ENCODE measurements at regions not wholly inside any gene's neighbourhood (a gene's known extent, or its start where the extent isn't known, plus 50 kb on each side); places are given as distances from the start of the nearest gene placed in this dataset.
"Not testable (repeated sequence)": the region's sequence is repeated elsewhere in the genome, so short reads cannot be mapped to it uniquely, and the experiment has no call there.

DNA sequence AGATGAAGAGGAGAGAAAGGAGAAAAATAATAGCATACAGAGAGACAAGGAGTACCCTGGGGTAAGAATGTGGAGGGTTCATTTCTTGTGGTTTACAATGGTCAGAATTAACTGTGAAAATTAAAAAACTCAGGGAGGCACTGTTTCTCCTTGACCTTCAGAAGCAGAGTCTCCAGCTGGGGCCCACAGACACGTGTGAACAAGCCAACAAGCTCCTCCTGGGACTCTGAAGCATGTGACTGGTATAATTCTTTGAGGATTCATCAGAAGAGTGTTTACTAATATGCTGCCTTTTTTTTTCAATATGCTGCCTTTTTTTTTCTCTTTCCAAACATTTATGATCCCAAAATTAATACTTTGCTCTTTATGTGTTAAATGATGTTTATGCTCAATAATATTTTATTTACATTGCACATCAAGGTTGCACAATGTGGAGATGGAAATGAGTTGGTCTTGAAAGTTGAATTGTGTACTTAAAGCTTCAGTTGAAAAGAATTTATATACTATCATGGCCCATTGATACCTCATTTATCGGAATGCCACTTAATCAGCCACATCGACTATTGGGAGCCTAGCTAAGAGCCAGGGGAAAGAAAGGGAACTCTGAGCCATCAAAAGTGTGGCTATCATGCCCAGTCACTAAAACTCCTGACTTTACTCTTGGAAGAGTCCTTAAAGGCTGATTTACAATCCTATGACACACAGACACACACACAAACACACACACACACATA is 134.7 kb upstream of the RHOBTB1 start:
- DNase-seq, result no peak

- DNase-seq, result no peak
These were observed 132.7 kb upstream of the RHOBTB1 start for GRCh38 chr10:61076572-61077114.

GRCh38 chr10:61073391-61073790 is 129.4 kb upstream of the RHOBTB1 start:
- no peak for DNase-seq

DNA sequence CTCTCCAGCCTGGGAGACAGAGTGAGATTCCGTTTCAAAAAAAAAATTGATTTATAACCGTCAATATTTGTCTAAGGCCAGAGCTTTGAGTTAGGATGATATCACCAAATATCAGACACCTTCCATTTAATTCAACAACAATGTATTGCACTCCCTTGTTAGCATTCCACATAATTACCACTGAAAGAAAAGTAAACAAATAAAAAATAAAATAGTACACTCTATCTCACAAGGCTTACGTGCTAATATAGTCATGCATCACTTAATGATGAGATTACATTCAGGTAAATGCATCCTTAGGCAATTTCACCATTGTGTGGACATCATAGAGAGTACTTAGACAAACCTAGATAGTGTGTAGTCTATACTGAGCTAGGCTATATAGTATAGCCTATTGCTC is 127.6 kb upstream of the RHOBTB1 start:
- DNase-seq, result no peak

- no peak for DNase-seq
These were observed 124.5 kb upstream of the RHOBTB1 start for GRCh38 chr10:61068471-61068870.

DNA sequence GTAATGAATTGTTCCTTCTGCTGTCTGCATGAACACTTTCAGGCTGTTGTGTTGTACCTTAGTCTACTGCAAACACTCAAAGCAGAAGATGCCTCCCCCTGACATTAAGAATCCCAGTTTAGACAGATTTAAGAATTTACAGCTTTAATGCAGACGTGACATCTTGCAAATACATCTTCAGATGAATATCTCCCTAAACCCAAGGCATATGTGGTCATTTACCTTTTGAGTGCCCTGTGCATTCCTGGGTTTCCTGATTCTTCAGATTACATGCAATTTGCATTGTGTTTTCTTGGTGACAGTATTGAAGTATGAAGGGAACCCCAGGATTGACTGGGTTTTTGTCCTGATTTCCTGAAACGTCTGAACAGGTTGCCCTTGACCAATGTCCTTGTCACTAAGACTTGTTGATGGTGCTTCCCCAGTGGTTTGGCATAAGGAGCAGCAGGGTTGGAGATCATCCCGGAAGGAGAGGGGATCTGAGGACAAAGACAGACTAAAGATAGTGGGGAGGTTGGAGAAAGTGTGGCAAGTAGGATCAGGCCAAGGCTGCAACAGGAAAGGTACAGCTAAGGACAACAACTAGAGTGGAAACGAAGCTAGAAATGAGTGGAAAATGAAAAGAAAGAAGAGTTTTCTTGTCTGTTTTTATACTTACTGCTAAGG is 123.8 kb upstream of the RHOBTB1 start:
- no peak for DNase-seq

GRCh38 chr10:61066661-61067344 is 122.8 kb upstream of the RHOBTB1 start:
- DNase-seq, result no peak

DNA sequence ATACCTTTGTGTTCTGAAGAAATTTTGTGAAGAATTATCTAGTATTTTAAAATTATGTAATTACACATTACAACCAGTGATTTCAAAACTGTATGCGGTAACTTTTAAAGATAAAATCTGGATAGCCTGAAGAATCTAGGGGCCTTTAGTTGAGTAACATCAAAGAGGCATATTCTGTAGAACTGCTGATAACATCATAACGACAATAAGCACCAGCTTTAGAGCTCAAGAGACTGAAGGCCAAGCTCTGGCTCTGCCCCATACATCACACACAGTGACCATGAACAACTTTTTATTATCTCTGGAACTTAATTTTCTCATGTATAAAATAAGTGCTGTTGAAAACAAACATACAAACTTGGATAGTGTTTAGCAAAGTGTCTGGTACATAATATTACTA is 121.1 kb upstream of the RHOBTB1 start:
- DNase-seq, result no peak

DNA sequence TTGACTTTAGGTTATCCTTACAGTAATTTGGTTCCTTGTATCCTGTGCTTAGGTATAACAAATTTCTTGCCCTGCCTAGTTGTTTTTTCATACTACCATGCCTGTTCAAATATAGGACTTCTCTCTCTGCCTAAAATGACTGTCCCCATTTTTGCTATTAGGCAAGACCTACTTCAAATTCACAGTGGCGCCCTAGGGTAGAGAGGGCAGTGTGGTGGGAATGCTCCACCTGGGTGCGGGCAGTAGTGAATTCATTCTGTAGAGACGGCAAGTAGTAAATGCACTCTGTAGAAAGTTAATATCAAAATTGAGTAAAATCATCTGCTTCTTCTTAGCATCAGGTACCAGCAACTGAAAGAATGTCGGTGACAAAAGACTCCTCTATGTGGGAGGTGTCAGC is 120.4 kb upstream of the RHOBTB1 start:
- DNase-seq, result no peak

GRCh38 chr10:61063901-61064300 is 119.9 kb upstream of the RHOBTB1 start:
- no peak for DNase-seq

DNA sequence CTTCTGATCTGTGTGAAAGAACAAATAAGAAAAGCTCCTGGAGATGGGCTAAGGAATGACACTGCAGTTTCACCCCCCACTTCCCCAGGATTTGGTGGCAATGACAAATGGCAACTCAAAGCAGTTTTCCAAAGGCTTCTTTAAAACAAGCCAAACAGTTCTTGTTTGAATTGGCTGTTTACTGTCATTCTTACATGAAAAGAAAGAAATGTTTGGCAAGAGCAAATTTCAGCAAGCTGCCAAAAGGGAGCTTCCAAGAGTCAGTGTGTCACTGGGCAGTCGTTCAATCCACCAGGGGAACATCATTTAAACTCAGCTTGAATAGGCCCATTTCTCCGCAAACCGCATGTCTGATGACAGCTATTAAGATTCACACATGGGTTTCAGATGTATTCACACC is 119.0 kb upstream of the RHOBTB1 start:
- no peak for DNase-seq

- DNase-seq, result no peak
These were observed 118.0 kb upstream of the RHOBTB1 start for GRCh38 chr10:61061923-61062504.

GRCh38 chr10:61059636-61060035 is 115.7 kb upstream of the RHOBTB1 start:
- no peak for DNase-seq

DNA sequence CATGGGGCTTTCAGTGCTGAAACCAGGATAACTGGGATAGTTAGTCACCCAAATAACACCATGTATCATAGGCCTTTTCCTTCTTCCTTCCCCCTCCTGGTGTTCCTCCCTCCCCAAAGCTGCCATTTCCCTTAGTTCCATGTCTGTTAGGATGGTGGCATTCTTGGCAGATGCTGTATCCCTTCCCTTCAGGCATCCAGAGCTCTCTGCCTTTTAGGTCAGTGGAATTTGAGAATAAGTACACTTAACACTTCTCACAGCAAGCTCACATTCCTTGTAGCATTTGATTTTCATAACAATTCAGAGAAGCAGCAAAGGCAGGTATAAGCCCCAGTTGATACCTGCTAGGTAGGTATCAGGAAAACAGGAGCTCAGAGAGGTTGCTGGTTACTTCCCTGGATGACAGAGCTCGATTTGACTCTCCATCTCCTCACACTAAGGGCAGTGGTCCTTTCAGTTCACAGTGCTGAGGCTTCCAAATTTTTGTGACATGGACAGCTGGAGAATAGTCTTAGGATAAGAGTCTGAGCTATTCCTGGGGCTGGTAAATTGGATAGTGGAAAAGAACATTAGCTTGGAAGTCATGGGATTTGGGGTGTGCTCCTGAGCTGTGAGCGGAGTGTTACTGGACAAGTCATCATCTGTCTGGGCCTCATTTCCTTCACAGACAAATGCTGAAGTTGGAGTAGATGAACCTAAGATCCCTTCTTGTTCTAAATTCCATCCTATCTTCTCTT is 108.7 kb upstream of the RHOBTB1 start:
- no peak for DNase-seq

DNA sequence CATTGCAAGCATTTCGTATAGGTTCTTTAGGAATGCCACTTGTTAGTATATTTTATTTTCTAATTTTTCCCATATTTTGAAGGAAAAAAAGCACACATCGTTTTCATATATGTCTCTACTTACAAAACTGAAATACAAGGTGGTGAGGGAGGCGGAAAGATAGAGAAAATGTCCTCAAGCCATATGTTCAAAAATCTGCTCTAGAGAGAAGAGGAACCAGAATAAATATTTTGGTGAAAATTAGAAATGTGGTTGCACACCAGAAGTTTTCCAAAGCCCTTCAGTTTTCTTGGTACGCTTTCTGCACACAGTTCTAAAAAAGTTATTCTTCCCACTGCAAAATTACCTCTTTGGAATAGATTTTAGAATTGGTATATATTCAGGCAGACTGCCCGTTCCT is 107.4 kb upstream of the RHOBTB1 start:
- no peak for DNase-seq

GRCh38 chr10:61050120-61050745 is 106.2 kb upstream of the RHOBTB1 start:
- no peak for DNase-seq

DNA sequence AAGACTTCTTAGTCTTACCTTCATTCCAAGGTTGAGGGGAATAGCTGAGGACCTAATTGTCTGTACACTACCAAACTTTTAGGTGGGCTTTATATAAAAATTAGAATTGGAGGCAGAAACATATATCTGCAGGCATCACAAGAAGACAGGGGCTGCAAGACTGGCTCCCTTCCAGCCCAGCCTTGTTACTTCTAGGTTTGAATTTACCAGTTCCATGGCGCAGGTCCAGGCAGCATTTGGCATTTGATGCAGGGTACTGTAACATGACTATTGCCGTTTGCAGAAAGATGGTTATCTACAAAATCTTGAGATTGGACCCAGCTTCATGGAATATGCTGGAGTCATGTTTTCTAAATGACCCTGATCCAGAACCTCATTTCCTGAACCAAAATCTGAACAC is 105.4 kb upstream of the RHOBTB1 start:
- DNase-seq, result no peak

- no peak for DNase-seq
These were observed 104.0 kb upstream of the RHOBTB1 start for GRCh38 chr10:61047788-61048560.

DNA sequence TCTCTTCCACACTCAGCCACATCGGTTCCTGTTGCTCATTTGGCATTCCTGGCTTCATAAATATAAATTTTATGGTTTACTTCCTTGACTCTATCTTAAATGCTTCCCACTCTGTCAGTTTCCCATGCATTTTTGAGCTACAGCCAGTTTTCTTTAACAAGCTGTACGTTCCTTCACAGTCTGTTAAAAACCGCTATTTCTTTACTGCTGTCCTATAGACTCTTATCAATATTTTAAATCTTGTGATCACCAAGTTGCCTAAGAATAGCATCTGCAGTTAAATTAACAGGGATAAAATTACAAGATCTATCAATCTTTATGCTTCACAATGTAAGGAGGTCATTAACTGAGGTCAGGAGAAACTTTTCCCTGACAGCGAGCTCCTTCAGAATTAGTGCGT is 103.1 kb upstream of the RHOBTB1 start:
- no peak for DNase-seq

DNA sequence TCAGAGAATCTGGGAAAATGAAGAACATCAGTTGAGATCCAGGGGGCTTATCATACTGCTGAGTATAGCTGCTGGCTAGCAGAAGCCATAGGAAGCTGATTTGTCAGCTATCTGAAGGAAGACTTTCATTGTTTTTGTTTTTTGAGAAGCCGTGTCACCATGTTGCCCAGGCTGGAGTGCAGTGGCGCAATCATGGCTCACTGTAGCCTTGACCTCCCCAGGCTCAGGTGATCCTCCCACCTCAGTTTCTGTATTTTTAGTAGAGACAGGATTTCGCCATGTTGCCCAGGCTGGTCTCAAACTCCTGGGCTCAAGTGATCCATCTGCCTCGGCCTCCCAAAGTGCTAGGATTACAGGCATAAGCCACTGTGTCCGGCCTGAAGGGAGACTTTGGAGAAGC is 101.5 kb upstream of the RHOBTB1 start:
- DNase-seq, result not testable (repeated sequence)

- no peak for DNase-seq
These were observed 98.5 kb upstream of the RHOBTB1 start for GRCh38 chr10:61042533-61042932.

Measured in activated CD8-positive, alpha-beta memory T cell treated with anti-CD3 and anti-CD28 coated beads, Interleukin-2, amount 50 U/mL, for 48 hours (primary cell).